SK-N-SH treated with all-trans-retinoic acid at 6 μM for 48 hours (cell line): ENCODE measurements at regions not wholly inside any gene's neighbourhood (a gene's known extent, or its start where the extent isn't known, plus 50 kb on each side); places are given as distances from the start of the nearest gene placed in this dataset.

ENCODE experiments used
- ATAC-seq: fragments of 200-7000 bp; cut with Tn5 transposase; 3 replicates; pipeline ENCODE4 v1.9.1; 2020; ENCODE audit warnings: mild to moderate bottlenecking, moderate library complexity
- ARNTL ChIP-seq: fragments of 450-650 bp; formaldehyde crosslinking; IDR thresholded peaks from 2 replicates; pipeline ENCODE4 v1.5.0; 2020; ENCODE audit warnings: low read depth, mild to moderate bottlenecking, moderate library complexity, borderline replicate concordance
- BACH2 ChIP-seq: fragments of 250-450 bp; sonication (Bioruptor Pico); IDR thresholded peaks from 2 replicates; pipeline ENCODE4 v1.9.0; 2021; ENCODE audit warnings: mild to moderate bottlenecking, borderline replicate concordance
- CSDC2 ChIP-seq: fragments of 250-450 bp; sonication (Bioruptor Pico); IDR thresholded peaks from 2 replicates; pipeline ENCODE4 v1.5.0; 2020; ENCODE audit warnings: mild to moderate bottlenecking, moderate library complexity
- CSRNP3 ChIP-seq: fragments of 250-450 bp; sonication (Bioruptor Pico); IDR thresholded peaks from 2 replicates; pipeline ENCODE4 v1.5.1; 2021; ENCODE audit warnings: mild to moderate bottlenecking, moderate library complexity
- ESRRG ChIP-seq: fragments of 250-450 bp; sonication (Bioruptor Pico); IDR thresholded peaks from 2 replicates; pipeline ENCODE4 v1.6.1; 2021; ENCODE audit warnings: mild to moderate bottlenecking
- GLIS3 ChIP-seq: fragments of 250-450 bp; sonication (Bioruptor Pico); IDR thresholded peaks from 2 replicates; pipeline ENCODE4 v1.5.0; 2020; ENCODE audit warnings: mild to moderate bottlenecking, moderate library complexity
- ISL1 ChIP-seq: fragments of 250-450 bp; sonication (Bioruptor Pico); IDR thresholded peaks from 2 replicates; pipeline ENCODE4 v2.1.2; 2022; ENCODE audit warnings: mild to moderate bottlenecking, moderate library complexity
- OSR1 ChIP-seq: fragments of 250-450 bp; sonication (Bioruptor Pico); IDR thresholded peaks from 2 replicates; pipeline ENCODE4 v1.8.0; 2022; ENCODE audit warnings: moderate library complexity, mild to moderate bottlenecking, inconsistent platforms
- PATZ1 ChIP-seq: fragments of 250-450 bp; sonication (Bioruptor Pico); IDR thresholded peaks from 2 replicates; pipeline ENCODE4 v1.8.0; 2020; ENCODE audit warnings: mild to moderate bottlenecking, moderate library complexity, borderline replicate concordance
- POU6F1 ChIP-seq: fragments of 250-450 bp; sonication (Bioruptor Pico); IDR thresholded peaks from 2 replicates; pipeline ENCODE4 v1.8.0; 2021; ENCODE audit warnings: low read depth, mild to moderate bottlenecking, moderate library complexity, borderline replicate concordance
- PPARA ChIP-seq: fragments of 250-450 bp; sonication (Bioruptor Pico); IDR thresholded peaks from 2 replicates; pipeline ENCODE4 v1.5.0; 2020; ENCODE audit warnings: mild to moderate bottlenecking, borderline replicate concordance
- RARB ChIP-seq: fragments of 250-450 bp; sonication (Bioruptor Pico); IDR thresholded peaks from 2 replicates; pipeline ENCODE4 v1.8.0; 2021; ENCODE audit warnings: mild to moderate bottlenecking, moderate library complexity
- SNAI2 ChIP-seq: fragments of 250-450 bp; sonication (Bioruptor Pico); IDR thresholded peaks from 2 replicates; pipeline ENCODE4 v1.5.0; 2020; ENCODE audit warnings: mild to moderate bottlenecking, moderate library complexity
- TCF4 ChIP-seq: fragments of 250-450 bp; sonication (Bioruptor Pico); IDR thresholded peaks from 2 replicates; pipeline ENCODE4 v1.8.0; 2021; ENCODE audit warnings: mild to moderate bottlenecking, moderate library complexity, borderline replicate concordance
- TOX ChIP-seq: fragments of 250-450 bp; sonication (Bioruptor Pico); IDR thresholded peaks from 2 replicates; pipeline ENCODE4 v1.8.0; 2021; ENCODE audit warnings: mild to moderate bottlenecking, moderate library complexity, borderline replicate concordance
- TSHZ2 ChIP-seq: fragments of 250-450 bp; sonication (Bioruptor Pico); IDR thresholded peaks from 2 replicates; pipeline ENCODE4 v1.5.0; 2020; ENCODE audit warnings: mild to moderate bottlenecking, moderate library complexity
- ZC3H10 ChIP-seq: fragments of 250-450 bp; sonication (Bioruptor Pico); IDR thresholded peaks from 2 replicates; pipeline ENCODE4 v1.5.1; 2021; ENCODE audit warnings: mild to moderate bottlenecking, moderate library complexity
- ZFP3 ChIP-seq: fragments of 250-450 bp; sonication (Bioruptor Pico); IDR thresholded peaks from 2 replicates; pipeline ENCODE4 v1.5.0; 2020; ENCODE audit warnings: mild to moderate bottlenecking, moderate library complexity
- ZFP30 ChIP-seq: fragments of 450-650 bp; formaldehyde crosslinking; IDR thresholded peaks from 2 replicates; pipeline ENCODE4 v1.5.0; 2022; ENCODE audit warnings: mild to moderate bottlenecking, moderate library complexity
- ZNF565 ChIP-seq: fragments of 450-650 bp; formaldehyde crosslinking; conservative IDR thresholded peaks from 2 replicates; pipeline ENCODE4 v1.5.0; 2020; ENCODE audit warnings: low read depth, mild to moderate bottlenecking, moderate library complexity
- ZNF70 ChIP-seq: fragments of 450-650 bp; formaldehyde crosslinking; IDR thresholded peaks from 2 replicates; pipeline ENCODE4 v1.5.0; 2020; ENCODE audit warnings: mild to moderate bottlenecking, moderate library complexity
- TF ChIP-seq, protein P1 (sequence below): fragments of 250-450 bp; sonication (Bioruptor Pico); IDR thresholded peaks from 2 replicates; pipeline ENCODE4 v1.5.1; 2020; ENCODE audit warnings: low read depth, mild to moderate bottlenecking, moderate library complexity

DNA sequence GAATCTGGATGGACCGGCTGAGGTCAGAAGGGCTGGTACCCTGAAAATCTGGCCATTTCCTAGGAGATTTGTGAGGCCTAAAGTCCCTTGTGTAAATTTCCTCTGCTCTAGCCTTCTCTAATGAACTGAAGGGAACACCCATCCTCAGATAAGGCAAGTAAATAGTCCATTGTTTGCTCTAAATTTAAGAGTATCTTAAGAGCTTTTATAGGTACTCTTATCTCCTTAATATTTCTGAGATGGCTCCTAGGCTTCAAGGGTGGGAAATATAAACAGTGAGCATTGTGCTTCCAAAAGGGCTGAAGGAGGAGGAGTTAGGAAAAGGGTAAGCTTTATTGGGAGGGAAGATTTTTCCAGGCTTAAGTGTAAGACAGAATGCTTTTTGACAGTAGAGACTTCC lies 148.7 kb upstream of the EDNRB start (continued):
- TF ChIP-seq POU6F1 (CRISPR knock-in tag) (no peak), ARNTL (no peak)

DNA sequence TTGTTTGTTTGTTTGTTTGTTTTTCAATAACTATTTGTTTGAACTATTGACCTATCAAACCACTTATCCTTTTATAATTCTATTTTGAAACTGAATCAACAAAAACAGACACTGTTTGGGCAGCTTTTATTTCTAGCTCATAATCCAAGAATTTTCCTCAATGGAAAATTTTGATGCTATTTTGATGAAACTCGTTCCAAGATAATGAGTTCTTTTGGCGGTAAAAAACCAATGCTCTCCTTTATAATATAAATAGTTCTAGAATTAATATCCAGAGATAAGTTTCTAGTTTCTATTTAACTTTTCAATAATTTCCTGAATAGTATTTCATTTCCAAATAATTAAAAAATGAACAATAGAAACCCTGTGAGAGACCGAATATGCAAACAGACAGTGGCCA lies 146.5 kb upstream of the EDNRB start:
- ATAC-seq = no peak
- TF ChIP-seq SNAI2 (CRISPR knock-in tag) (no peak), ZNF70 (no peak), POU6F1 (CRISPR knock-in tag) (no peak), ARNTL (no peak), GLIS3 (CRISPR knock-in tag) (no peak), ESRRG (CRISPR knock-in tag) (no peak), TSHZ2 (CRISPR knock-in tag) (no peak), PATZ1 (CRISPR knock-in tag) (no peak), CSRNP3 (CRISPR knock-in tag) (no peak), ISL1 (CRISPR knock-in tag) (no peak), TCF4 (CRISPR knock-in tag) (no peak), ZNF565 (CRISPR knock-in tag) (no peak), RARB (CRISPR knock-in tag) (no peak), OSR1 (CRISPR knock-in tag) (no peak), ZFP30 (CRISPR knock-in tag) (no peak), ZC3H10 (CRISPR knock-in tag) (no peak), TOX (CRISPR knock-in tag) (no peak)
- TF ChIP-seq, protein P1, sequence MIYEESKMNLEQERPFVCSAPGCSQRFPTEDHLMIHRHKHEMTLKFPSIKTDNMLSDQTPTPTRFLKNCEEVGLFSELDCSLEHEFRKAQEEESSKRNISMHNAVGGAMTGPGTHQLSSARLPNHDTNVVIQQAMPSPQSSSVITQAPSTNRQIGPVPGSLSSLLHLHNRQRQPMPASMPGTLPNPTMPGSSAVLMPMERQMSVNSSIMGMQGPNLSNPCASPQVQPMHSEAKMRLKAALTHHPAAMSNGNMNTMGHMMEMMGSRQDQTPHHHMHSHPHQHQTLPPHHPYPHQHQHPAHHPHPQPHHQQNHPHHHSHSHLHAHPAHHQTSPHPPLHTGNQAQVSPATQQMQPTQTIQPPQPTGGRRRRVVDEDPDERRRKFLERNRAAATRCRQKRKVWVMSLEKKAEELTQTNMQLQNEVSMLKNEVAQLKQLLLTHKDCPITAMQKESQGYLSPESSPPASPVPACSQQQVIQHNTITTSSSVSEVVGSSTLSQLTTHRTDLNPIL = no peak

- no peak for ATAC-seq
- TF ChIP-seq RARB (CRISPR knock-in tag) = no peak
- no peak for TF ChIP-seq PATZ1 (CRISPR knock-in tag)
- TF ChIP-seq ISL1 (CRISPR knock-in tag) = no peak
- no peak for TF ChIP-seq ZNF70
- no peak for TF ChIP-seq BACH2
- TF ChIP-seq CSDC2 (CRISPR knock-in tag) = no peak
- TF ChIP-seq POU6F1 (CRISPR knock-in tag) = no peak
- no peak for TF ChIP-seq SNAI2 (CRISPR knock-in tag)
- TF ChIP-seq ZFP3 = no peak
- TF ChIP-seq GLIS3 (CRISPR knock-in tag) = no peak
- TF ChIP-seq ARNTL = no peak
- TF ChIP-seq, protein P1 = no peak
- no peak for TF ChIP-seq TCF4 (CRISPR knock-in tag)
- no peak for TF ChIP-seq PPARA (CRISPR knock-in tag)
- TF ChIP-seq ESRRG (CRISPR knock-in tag) = no peak
Observed at GRCh38 chr13:78061806-78062205, 143.2 kb upstream of the EDNRB start.
